ENCODE measurements at regions not wholly inside any gene's neighbourhood (a gene's known extent, or its start where the extent isn't known, plus 50 kb on each side); places are given as distances from the start of the nearest gene placed in this dataset.

DNA sequence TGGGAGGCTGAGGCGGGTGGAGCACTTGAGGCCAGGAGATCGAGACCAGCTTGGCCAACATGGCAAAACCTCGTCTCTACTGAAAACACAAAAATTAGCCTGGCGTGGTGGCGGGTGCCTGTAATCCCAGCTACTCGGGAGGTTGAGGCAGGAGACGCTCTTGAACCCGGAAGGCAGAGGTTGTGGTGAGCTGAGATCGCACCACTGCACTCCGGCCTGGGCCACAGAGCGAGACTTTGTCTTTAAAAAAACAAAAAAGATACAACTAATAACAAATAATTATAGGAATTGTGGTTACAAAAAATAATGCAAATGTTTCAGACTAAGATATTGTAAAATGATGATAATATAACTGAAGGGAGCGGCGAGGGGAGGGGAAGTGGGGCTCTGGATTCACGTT, 90.3 kb upstream of the RTL6 start (continued):
- TF ChIP-seq MLLT1 (IDR thresholded peaks at IDR 0.05), result no peak
- TF ChIP-seq RAD21 (IDR thresholded peaks at IDR 0.05; ENCODE audit: insufficient read depth, low read depth, low read length), result no peak

DNA sequence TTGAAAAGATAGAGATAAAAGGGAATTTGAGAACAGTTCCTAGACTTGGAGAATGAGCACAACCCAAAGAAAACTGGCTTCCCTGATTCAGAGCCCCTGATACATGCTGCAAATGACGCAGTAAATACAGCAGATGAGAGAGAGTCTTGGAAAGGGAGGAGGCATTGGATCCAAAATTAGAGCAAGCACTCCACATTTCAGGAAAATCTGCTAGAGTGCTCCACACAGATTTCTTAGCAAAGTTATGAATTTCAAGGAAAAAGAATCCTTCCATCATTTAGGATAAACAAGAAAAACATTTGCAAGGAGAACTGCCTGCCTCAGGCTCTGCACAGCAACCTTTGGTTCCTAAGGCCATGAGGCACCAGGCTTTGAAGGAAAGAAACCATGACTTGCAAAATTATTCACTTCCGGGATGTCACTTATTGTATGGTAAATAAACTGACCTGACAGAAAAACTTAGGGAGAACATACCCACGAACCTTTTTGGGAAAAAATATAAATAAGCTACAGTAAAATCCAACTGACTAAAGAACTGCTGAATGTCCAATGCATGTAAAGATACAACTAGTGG, 89.8 kb upstream of the RTL6 start:
- Histone ChIP-seq H3K36me3 (ENCODE audit: control insufficient read depth in 2 of 2, insufficient read depth in 2 of 2, low read length in 1 of 2) (no peaks in the 10 kb centered on the region), H3K4me3 (no peak overlapping the region), H4K20me1 (ENCODE audit: control insufficient read depth, insufficient read depth) (no peaks in the 10 kb centered on the region), H3K9me3 (replicated peaks; ENCODE audit: control insufficient read depth, insufficient read depth, low read length) (no peaks in the 10 kb centered on the region; the same call in 2 of the 3 replicates), H3K79me2 (ENCODE audit: control insufficient read depth, insufficient read depth, low read length) (no peaks in the 10 kb centered on the region), H3K9ac (ENCODE audit: control insufficient read depth, insufficient read depth, low read length) (no peak overlapping the region), H3K27ac (ENCODE audit: control insufficient read depth, insufficient read depth) (no peak overlapping the region), H3K27me3 (replicated peaks in 1 of 2; ENCODE audit: control insufficient read depth in 2 of 2, insufficient read depth in 2 of 2, low read length in 1 of 2) (peaks cover 2 to 6% of the 10 kb centered on the region in 2 experiments; a peak in 3 of 4 replicates), H3K4me2 (ENCODE audit: control insufficient read depth, insufficient read depth) (no peak overlapping the region), H3K4me1 (ENCODE audit: control insufficient read depth, insufficient read depth, low read length) (no peaks in the 10 kb centered on the region), H2AFZ (ENCODE audit: control insufficient read depth, low read depth, low read length) (no peak overlapping the region)
- no TSS peak for BruUV-seq (replicated peaks)
- FAIRE-seq, result no peak
- in situ Hi-C loops (cut with MboI), result no loop called here
- ChIA-PET SMC1A (ENCODE audit: uncharacterized antibody, unreplicated experiment) (no interaction called here), CTCF (no interaction called here), POLR2A (no interaction called here), RAD21 (ENCODE audit: unreplicated experiment) (no interaction called here)
- intact Hi-C loops (cut with micrococcal nuclease; ENCODE audit: unreplicated experiment), result no loop called here
- DNase-seq (ENCODE audit: low read depth, low spot score), result no peak
- ATAC-seq, result no peak
- 0% methylated on average over 3 of the region's 3 CpGs for WGBS (ENCODE audit: insufficient coverage, insufficient replicate concordance, low lambda C conversion rate, missing lambda C conversion rate)
- TF ChIP-seq, protein P1, sequence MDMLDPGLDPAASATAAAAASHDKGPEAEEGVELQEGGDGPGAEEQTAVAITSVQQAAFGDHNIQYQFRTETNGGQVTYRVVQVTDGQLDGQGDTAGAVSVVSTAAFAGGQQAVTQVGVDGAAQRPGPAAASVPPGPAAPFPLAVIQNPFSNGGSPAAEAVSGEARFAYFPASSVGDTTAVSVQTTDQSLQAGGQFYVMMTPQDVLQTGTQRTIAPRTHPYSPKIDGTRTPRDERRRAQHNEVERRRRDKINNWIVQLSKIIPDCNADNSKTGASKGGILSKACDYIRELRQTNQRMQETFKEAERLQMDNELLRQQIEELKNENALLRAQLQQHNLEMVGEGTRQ (IDR thresholded peaks at IDR 0.05; ENCODE audit: borderline replicate concordance, low read depth, low read length), result no peak
- TF ChIP-seq HCFC1 (IDR thresholded peaks at IDR 0.05; ENCODE audit: low read length) (no peak), ATF7 (IDR thresholded peaks at IDR 0.05; ENCODE audit: low read depth) (no peak), TCF12 (IDR thresholded peaks at IDR 0.05; ENCODE audit: low read depth, low read length) (no peak), CBX5 (IDR thresholded peaks at IDR 0.05; ENCODE audit: low read depth) (no peak), MTA2 (IDR thresholded peaks at IDR 0.05; ENCODE audit: low read depth) (no peak), ZNF24 (IDR thresholded peaks at IDR 0.05) (no peak), LARP7 (IDR thresholded peaks at IDR 0.05) (no peak), PML (IDR thresholded peaks at IDR 0.05; ENCODE audit: low read length) (no peak), E2F4 (IDR thresholded peaks at IDR 0.05; ENCODE audit: low read depth, low read length) (no peak), NR2C2 (IDR thresholded peaks at IDR 0.05; ENCODE audit: borderline replicate concordance, control insufficient read depth, insufficient read length, low read depth) (no peak), RUNX3 (IDR thresholded peaks at IDR 0.05; ENCODE audit: low read length) (no peak), YY1 (IDR thresholded peaks at IDR 0.05; ENCODE audit: low read depth, low read length) (no peak), POU2F2 (IDR thresholded peaks at IDR 0.05; ENCODE audit: borderline replicate concordance, low read depth, low read length) (no peak)
- TF ChIP-seq, protein P2, sequence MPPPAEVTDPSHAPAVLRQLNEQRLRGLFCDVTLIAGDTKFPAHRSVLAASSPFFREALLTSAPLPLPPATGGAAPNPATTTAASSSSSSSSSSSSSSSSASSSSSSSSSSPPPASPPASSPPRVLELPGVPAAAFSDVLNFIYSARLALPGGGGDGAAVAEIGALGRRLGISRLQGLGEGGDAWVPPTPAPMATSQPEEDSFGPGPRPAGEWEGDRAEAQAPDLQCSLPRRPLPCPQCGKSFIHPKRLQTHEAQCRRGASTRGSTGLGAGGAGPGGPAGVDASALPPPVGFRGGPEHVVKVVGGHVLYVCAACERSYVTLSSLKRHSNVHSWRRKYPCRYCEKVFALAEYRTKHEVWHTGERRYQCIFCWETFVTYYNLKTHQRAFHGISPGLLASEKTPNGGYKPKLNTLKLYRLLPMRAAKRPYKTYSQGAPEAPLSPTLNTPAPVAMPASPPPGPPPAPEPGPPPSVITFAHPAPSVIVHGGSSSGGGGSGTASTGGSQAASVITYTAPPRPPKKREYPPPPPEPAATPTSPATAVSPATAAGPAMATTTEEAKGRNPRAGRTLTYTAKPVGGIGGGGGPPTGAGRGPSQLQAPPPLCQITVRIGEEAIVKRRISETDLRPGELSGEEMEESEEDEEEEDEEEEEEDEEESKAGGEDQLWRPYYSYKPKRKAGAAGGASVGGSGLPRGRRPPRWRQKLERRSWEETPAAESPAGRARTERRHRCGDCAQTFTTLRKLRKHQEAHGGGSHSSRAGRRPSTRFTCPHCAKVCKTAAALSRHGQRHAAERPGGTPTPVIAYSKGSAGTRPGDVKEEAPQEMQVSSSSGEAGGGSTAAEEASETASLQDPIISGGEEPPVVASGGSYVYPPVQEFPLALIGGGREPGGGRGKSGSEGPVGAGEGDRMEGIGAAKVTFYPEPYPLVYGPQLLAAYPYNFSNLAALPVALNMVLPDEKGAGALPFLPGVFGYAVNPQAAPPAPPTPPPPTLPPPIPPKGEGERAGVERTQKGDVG (CRISPR knock-in tag; IDR thresholded peaks at IDR 0.05), result no peak
